Fibroblast of mammary gland (primary cell): ENCODE measurements at regions not wholly inside any gene's neighbourhood (a gene's known extent, or its start where the extent isn't known, plus 50 kb on each side); places are given as distances from the start of the nearest gene placed in this dataset.
"Not testable (repeated sequence)": the region's sequence is repeated elsewhere in the genome, so short reads cannot be mapped to it uniquely, and the experiment has no call there.

Experiments
- DNase-seq: peaks from one replicate; pipeline ENCODE4 v3.0.0-alpha.2; 2010; ENCODE audit warnings: low read depth
- H3K4me3 ChIP-seq: 2 replicates; pipeline ENCODE4 v1.5.1; 2011; ENCODE audit warnings: low read depth, mild to moderate bottlenecking, low read length, moderate library complexity; ENCODE audit not compliant: control insufficient read depth
- CTCF ChIP-seq: conservative IDR thresholded peaks from 2 replicates; pipeline ENCODE4 v1.5.1; 2011; ENCODE audit warnings: low read depth, low read length, inconsistent platforms; ENCODE audit not compliant: control insufficient read depth, insufficient read depth

GRCh38 chr17:14429084-14429483, 128.2 kb downstream of the HS3ST3B1 start:
- no peak overlapping the region for H3K4me3 ChIP-seq
- DNase-seq = no peak
- TF ChIP-seq CTCF = no peak

- no peak for DNase-seq
- TF ChIP-seq CTCF = no peak
- H3K4me3 ChIP-seq = no peak overlapping the region
These were observed 127.8 kb downstream of the HS3ST3B1 start for GRCh38 chr17:14428648-14429029.

GRCh38 chr17:14427900-14428647, 127.2 kb downstream of the HS3ST3B1 start:
- no peak overlapping the region for H3K4me3 ChIP-seq
- no peak for DNase-seq
- no peak for TF ChIP-seq CTCF

GRCh38 chr17:14423156-14423555, 122.3 kb downstream of the HS3ST3B1 start:
- not testable (repeated sequence) for DNase-seq, H3K4me3 ChIP-seq

GRCh38 chr17:14417336-14417735, 116.5 kb downstream of the HS3ST3B1 start:
- DNase-seq = no peak
- no peak overlapping the region for H3K4me3 ChIP-seq
- no peak for TF ChIP-seq CTCF

- H3K4me3 ChIP-seq = no peak overlapping the region
- TF ChIP-seq CTCF = no peak
- DNase-seq = no peak
These were observed 108.4 kb downstream of the HS3ST3B1 start for GRCh38 chr17:14409292-14409691.

GRCh38 chr17:14407541-14407940, 106.7 kb downstream of the HS3ST3B1 start:
- TF ChIP-seq CTCF = no peak
- no peak for DNase-seq
- no peak overlapping the region for H3K4me3 ChIP-seq
